SK-N-MC (cell line): ENCODE measurements at regions not wholly inside any gene's neighbourhood (a gene's known extent, or its start where the extent isn't known, plus 50 kb on each side); places are given as distances from the start of the nearest gene placed in this dataset.
"Not testable (repeated sequence)": the region's sequence is repeated elsewhere in the genome, so short reads cannot be mapped to it uniquely, and the experiment has no call there.

Source experiments
- DNase-seq: peaks from one replicate; pipeline ENCODE4 v3.0.0-alpha.2; 2011; ENCODE audit warnings: low read depth, low spot score
- H3K27ac ChIP-seq: fragments of 200-600 bp; sonication (generic); 2 replicates; pipeline ENCODE4 v1.5.1; 2016; ENCODE audit warnings: mixed run types
- H3K36me3 ChIP-seq: fragments of 200-600 bp; sonication (generic); 2 replicates; pipeline ENCODE4 v1.6.1; 2017; ENCODE audit warnings: antibody characterized with exemption, low read length, mixed read lengths; ENCODE audit not compliant: insufficient read depth
- H3K4me3 ChIP-seq: fragments of 200-600 bp; sonication (generic); 2 replicates; pipeline ENCODE4 v1.5.1; 2016
- H3K9ac ChIP-seq: fragments of 200-600 bp; sonication (generic); 2 replicates; pipeline ENCODE4 v1.8.0; 2017; ENCODE audit warnings: mixed run types, mixed read lengths; ENCODE audit not compliant: insufficient read length
- H3K9me3 ChIP-seq: fragments of 200-600 bp; sonication (generic); 2 replicates; pipeline ENCODE4 v1.6.1; 2017; ENCODE audit warnings: low read depth, mild to moderate bottlenecking, antibody characterized with exemption, low read length, moderate library complexity, mixed read lengths
- EZH2 ChIP-seq: fragments of 200-600 bp; sonication (generic); IDR thresholded peaks from one replicate; pipeline ENCODE4 v1.6.1; 2017; ENCODE audit warnings: antibody characterized with exemption
- FOXP2 ChIP-seq: optimal IDR thresholded peaks from 2 replicates; pipeline ENCODE3; 2011; ENCODE audit warnings: mild to moderate bottlenecking, moderate library complexity; ENCODE audit not compliant: insufficient read depth; ENCODE audit errors: extremely low read length, control extremely low read depth
- POLR2AphosphoS5 ChIP-seq: IDR thresholded peaks from 2 replicates; pipeline ENCODE4 v1.6.1; 2012; ENCODE audit warnings: mild to moderate bottlenecking, low read depth, low read length, borderline replicate concordance

DNA sequence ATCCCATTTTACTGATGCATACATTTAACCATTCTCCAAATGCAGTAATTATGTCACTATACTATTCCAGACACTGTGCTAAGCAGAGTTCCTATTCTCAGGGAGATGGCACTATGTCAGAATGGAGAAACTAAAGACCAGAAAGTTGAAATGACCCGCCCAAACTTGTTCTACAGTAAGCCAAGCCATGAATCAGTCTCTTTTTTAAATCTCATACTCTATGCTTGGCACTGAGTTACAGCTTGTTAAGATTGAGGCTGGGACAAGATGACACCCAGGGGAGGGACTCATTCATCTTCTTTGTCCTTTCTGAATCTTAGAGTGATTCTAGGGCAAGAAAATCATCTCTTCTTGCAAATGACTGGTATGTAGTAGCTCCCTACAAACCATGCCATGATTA is 247.0 kb upstream of the CCL2 start:
- Histone ChIP-seq H3K36me3 (no peaks in the 10 kb centered on the region), H3K4me3 (no peak overlapping the region), H3K27ac (no peak overlapping the region), H3K9me3 (no peaks in the 10 kb centered on the region), H3K9ac (no peak overlapping the region)
- DNase-seq: no peak
- TF ChIP-seq FOXP2 (no peak), POLR2AphosphoS5 (no peak), EZH2 (no peak)

DNA sequence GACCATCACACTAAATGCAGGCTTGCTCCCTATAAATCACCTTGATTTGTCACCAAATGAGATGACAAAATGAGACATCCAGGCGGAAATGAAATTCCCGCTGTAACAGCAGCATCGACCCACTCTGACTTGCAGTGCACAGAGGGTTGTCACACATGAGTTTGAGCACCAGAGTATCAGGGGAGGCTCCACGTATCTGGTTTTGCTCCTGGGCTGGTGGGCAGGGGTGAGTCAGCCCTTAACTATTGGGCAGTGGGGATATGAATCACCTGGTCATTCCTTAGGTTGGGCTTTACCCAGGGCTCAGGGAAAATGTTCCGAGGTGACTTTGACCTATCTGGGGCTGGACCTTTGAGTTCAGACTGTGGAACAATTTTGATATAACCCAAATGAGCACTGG is 245.2 kb upstream of the CCL2 start:
- H3K36me3 ChIP-seq: no peaks in the 10 kb centered on the region
- no peak for DNase-seq
- no peak overlapping the region for H3K9ac ChIP-seq
- no peaks in the 10 kb centered on the region for H3K9me3 ChIP-seq
- no peak overlapping the region for H3K27ac ChIP-seq
- TF ChIP-seq EZH2 (no peak), FOXP2 (no peak), POLR2AphosphoS5 (no peak)
- H3K4me3 ChIP-seq: no peak overlapping the region

DNA sequence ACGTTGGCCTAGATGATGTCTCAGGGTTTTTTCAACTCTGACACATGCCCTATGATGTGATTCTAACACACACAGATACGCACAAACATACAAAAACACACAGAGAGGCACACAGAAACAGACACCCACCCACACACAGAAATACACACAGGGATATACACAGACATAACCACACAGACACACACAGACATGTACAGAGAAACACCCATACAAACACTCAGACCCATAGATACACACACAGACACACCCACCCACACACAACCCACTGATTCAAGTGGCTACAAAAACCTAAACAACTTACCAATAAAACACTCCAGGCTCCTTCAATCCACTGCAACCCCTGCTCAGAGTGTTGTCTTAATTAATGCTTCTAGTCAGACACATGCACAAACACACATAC is 244.6 kb upstream of the CCL2 start:
- Histone ChIP-seq H3K4me3 (no peak overlapping the region), H3K9me3 (no peaks in the 10 kb centered on the region), H3K36me3 (no peaks in the 10 kb centered on the region), H3K27ac (no peak overlapping the region), H3K9ac (no peak overlapping the region)
- DNase-seq: no peak
- TF ChIP-seq EZH2: no peak
- TF ChIP-seq FOXP2: no peak
- no peak for TF ChIP-seq POLR2AphosphoS5

DNA sequence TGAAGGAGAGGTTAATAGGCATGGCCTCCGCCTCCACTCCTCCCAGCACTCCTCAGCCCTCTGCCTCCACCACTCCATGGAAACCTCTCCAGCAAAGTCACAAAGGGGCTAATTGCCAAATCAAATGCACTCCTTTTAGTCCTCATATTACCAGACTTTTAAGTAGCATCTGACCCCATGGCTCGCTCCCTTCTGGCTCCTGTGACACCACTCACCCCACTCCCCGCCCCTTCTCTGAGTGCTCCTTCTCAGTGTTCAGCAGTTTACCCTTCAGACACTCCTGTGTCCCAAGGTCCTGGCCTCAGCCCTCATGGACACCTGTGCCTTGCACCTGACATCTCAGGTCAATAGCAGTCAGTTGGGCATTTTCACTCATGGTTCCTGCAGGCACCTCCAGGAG is 243.5 kb upstream of the CCL2 start:
- DNase-seq: no peak
- H3K9ac ChIP-seq: no peak overlapping the region
- no peaks in the 10 kb centered on the region for H3K36me3 ChIP-seq
- H3K4me3 ChIP-seq: no peak overlapping the region
- TF ChIP-seq FOXP2 (no peak), POLR2AphosphoS5 (no peak), EZH2 (no peak)
- no peak overlapping the region for H3K27ac ChIP-seq
- no peaks in the 10 kb centered on the region for H3K9me3 ChIP-seq

DNA sequence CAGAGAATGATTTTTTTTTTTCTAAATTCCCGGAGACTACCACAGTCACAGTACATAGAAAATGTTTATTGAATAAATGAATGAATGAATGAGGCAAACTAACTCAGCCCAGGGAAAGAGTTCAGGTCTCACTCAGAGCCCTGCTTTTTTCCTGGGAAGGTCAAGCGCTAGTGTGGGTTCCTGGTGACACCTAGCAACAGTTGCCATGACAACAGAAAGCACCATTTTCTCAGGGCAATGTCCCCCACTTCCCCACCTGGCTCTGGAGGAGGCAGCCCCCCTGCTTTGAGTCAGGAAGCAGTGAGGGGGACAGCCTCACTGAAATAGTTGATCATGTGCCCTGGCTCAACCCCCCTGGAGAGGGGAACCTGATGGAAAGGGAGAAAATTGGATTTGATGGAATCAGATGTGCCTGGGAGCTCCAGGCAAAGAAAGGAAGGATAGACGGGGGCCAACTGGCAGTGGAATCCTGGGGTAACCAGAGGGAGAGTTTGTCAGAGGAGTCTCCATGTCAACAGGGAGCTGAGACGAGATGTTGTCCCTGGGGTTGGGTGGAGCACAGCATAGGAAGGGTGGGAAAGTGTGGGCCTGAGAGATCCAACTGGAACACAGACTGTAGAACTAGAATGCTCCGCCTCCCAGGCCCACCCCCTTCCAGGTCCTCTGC is 242.2 kb upstream of the CCL2 start:
- H3K9ac ChIP-seq: no peak overlapping the region
- H3K27ac ChIP-seq: no peak overlapping the region
- no peaks in the 10 kb centered on the region for H3K36me3 ChIP-seq
- H3K9me3 ChIP-seq: no peaks in the 10 kb centered on the region
- TF ChIP-seq POLR2AphosphoS5 (no peak), FOXP2 (no peak)
- H3K4me3 ChIP-seq: no peak overlapping the region
- DNase-seq: no peak

DNA sequence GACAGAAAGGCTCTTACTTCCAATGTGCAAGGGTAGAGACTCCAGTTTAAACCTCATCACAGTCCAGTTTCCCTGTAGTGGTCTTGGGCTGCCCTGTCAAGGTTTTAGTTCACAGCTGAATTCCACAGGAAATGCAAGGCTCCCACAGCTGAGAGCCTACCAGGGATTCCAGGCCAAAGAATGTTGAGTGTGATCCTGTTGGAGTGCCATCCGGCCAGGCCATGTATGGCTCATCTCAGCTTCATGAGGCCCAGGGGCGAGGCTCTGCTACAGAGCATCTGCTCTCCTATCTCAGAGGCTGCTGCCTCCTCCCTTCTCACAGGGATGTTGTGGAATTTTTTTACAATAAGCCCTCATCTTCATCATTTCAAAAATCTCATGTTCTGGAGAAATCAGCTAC is 239.8 kb upstream of the CCL2 start:
- no peak for DNase-seq
- Histone ChIP-seq H3K9me3 (no peaks in the 10 kb centered on the region), H3K27ac (no peak overlapping the region), H3K36me3 (no peaks in the 10 kb centered on the region), H3K9ac (no peak overlapping the region), H3K4me3 (no peak overlapping the region)
- TF ChIP-seq FOXP2 (no peak), POLR2AphosphoS5 (no peak), EZH2 (no peak)

DNA sequence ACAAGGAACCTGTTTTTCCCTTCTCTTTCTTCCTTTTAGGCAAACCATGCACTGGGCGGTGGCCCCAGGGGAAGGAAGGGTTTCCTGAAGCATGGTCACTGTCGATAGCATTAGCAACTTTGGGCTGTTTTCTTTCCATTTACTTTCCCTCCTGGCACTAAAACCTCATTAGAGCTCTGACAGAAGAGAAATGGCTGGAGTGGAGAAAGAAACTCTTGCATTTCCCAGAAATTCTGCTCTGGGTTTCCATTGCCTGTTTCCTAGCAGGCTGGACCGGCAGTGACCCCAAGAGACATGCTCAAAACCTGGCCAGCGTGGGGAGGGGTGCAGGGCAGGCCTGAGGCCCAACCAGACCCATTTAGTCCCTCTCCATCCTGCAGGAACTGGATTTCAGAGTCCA is 230.7 kb upstream of the CCL2 start:
- Histone ChIP-seq H3K9ac (no peak overlapping the region), H3K27ac (no peak overlapping the region), H3K9me3 (no peaks in the 10 kb centered on the region), H3K4me3 (no peak overlapping the region), H3K36me3 (no peaks in the 10 kb centered on the region)
- no peak for TF ChIP-seq EZH2
- TF ChIP-seq POLR2AphosphoS5: no peak
- no peak for TF ChIP-seq FOXP2
- no peak for DNase-seq

DNA sequence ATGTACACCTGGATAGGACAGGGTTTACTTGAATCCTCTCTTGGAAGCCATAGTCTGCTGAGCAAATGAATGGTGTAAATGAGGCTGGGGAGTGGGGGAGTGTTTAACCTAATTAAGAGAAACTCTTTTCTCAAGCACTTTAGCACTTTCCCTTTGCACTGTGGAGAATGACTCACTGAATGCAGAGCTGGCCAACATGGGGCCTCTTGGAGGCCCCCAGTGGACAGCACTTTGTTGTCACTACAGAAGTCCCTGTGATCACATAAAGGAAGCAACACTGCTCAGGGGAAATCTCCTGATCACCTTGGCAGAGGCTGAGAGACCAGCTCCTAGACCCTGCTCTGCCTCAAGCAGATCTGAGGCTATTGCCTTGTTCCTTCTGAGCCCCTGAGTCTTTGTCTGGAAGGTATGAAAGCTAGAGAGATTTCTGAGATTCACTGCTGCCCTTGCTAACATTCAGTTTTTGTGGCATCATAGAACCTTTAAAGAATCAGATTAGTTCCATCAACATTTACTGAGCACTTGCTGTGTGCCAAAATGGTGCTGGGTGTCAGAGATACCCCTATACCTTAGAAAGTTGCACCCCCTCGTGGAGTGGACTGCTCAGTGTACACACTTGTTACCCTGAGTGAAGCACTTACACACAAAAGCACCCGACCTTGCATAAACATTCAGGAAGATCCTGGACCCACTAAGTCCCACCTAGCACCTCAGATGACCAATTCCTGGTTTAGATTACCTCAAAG is 230.1 kb upstream of the CCL2 start:
- H3K9ac ChIP-seq: no peak overlapping the region
- H3K27ac ChIP-seq: no peak overlapping the region
- no peak for DNase-seq
- H3K4me3 ChIP-seq: no peak overlapping the region
- TF ChIP-seq EZH2: no peak
- TF ChIP-seq FOXP2: no peak
- H3K9me3 ChIP-seq: no peaks in the 10 kb centered on the region
- H3K36me3 ChIP-seq: no peaks in the 10 kb centered on the region

DNA sequence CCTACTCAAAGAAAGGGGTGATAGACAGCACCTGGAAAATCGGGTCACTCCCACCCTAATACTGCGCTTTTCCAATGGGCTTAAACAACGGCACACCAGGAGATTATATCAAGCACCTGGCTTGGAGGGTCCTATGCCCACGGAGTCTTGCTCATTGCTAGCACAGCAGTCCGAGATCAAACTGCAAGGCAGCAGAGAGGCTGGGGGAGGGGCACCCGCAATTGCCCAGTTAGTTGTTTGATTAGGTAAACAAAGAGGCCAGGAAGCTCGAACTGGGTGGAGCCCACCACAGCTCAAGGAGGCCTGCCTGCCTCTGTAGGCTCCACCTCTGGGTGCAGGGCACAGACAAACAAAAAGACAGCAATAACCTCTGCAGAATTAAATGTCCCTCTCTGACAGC is 224.5 kb upstream of the CCL2 start:
- not testable (repeated sequence) for H3K27ac ChIP-seq, H3K4me3 ChIP-seq, DNase-seq, H3K9me3 ChIP-seq, H3K9ac ChIP-seq, H3K36me3 ChIP-seq

DNA sequence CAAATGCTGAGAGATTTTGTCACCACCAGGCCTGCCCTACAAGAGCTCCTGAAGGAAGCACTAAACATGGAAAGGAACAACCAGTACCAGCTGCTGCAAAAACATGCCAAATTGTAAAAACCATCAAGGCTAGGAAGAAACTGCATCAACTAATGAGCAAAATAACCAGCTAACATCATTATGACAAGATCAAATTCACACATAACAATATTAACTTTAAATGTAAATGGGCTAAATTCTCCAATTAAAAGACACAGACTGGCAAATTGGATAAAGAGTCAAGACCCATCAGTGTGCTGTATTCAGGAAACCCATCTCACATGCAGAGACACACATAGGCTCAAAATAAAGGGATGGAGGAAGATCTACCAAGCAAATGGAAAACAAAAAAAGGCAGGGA is 222.8 kb upstream of the CCL2 start:
- H3K9ac ChIP-seq, DNase-seq, H3K27ac ChIP-seq, H3K36me3 ChIP-seq, H3K9me3 ChIP-seq, H3K4me3 ChIP-seq: not testable (repeated sequence)

DNA sequence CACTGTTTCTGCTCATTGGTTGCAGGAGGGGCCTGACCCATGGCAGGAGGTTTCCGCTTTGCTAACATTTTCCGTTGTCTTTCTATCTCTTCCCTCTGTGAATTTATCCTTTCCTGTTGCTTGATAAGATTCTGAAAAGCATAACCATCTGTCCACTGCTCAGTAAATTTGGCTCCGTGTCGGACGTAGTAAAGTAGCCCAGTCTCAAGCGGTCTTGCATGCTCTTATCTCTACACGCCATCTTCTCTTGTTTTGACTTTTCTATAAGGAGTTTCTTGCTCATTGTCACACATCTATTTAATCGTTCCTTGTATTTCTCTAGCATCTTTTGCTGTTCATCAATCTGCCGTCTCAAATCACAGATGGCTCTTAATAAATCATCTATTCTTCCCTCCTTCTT is 216.3 kb upstream of the CCL2 start:
- H3K9me3 ChIP-seq, H3K4me3 ChIP-seq, DNase-seq, H3K27ac ChIP-seq, H3K36me3 ChIP-seq, H3K9ac ChIP-seq: not testable (repeated sequence)

DNA sequence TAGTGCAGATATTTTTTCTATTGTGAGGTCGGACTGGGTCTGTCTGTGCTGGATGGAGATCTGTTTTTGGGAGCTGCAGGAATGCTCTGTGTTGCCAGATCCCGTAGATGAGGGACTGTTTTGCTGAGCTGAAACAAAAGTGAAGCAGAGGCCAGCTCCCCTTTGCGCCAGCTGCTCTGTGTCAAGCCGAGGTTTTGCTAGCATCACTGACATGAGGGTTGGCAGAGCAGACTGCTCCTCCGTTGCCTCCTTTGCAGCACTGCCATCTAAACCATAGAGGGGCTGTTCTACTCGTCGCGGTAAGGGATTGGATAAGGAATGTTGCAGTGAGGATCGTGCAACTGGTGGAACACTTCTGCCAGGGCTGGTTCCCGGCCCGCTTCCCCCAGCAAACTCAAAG is 215.9 kb upstream of the CCL2 start:
- H3K27ac ChIP-seq, H3K9ac ChIP-seq, H3K9me3 ChIP-seq, DNase-seq, H3K4me3 ChIP-seq, H3K36me3 ChIP-seq: not testable (repeated sequence)
